Left cardiac atrium (tissue), 4 donors: ENCODE measurements at regions not wholly inside any gene's neighbourhood (a gene's known extent, or its start where the extent isn't known, plus 50 kb on each side); places are given as distances from the start of the nearest gene placed in this dataset.

Source experiments
- ATAC-seq, 2 donors: fragments of 200-7000 bp; cut with Tn5 transposase; one replicate each; pipeline ENCODE4 v1.9.1; 2020; ENCODE audit warnings: mild to moderate bottlenecking in 2 of 2, moderate library complexity in 2 of 2
- DNase-seq: peaks from one replicate; pipeline ENCODE4 v3.0.0-alpha.2; 2020
- intact Hi-C, 2 donors: fragments of 100-400 bp; cut with DNase I; formaldehyde crosslinking; loops; one replicate each; pipeline versions ENCODE4 v1.14.1 to v1.15.1; 2022 to 2023
- donor health status: DM: no; HTN: yes; CAD: no.
- donor health status: DM: no; HTN: yes; CAD: no; lungs with severe emphysema.
- donor health status: DM: yes; HTN: yes; CAD: no.
- donor health status: Dilated cardiomyopathy.

- peak; percentile 30 to 78 for ATAC-seq
- intact Hi-C loops = no loop called here
- no peak for DNase-seq
Observed at GRCh38 chr5:60248901-60249300, 355.4 kb upstream of the PDE4D start.

GRCh38 chr5:60243713-60244112 is 350.2 kb upstream of the PDE4D start:
- DNase-seq (no peak), ATAC-seq (no peak)
- intact Hi-C loops = no loop called here

GRCh38 chr5:60232036-60232795 is 338.7 kb upstream of the PDE4D start:
- intact Hi-C loops = no loop called here
- ATAC-seq (no peak), DNase-seq (no peak)

- intact Hi-C loops = no loop called here
- DNase-seq = no peak
- ATAC-seq = no peak
Observed at GRCh38 chr5:60230456-60230855, 336.9 kb upstream of the PDE4D start.

- intact Hi-C loops = no loop called here
- DNase-seq (no peak), ATAC-seq (no peak)
Observed at GRCh38 chr5:60229691-60230185, 336.2 kb upstream of the PDE4D start.

GRCh38 chr5:60228676-60229075 is 335.1 kb upstream of the PDE4D start:
- DNase-seq (no peak), ATAC-seq (no peak)
- intact Hi-C loops = no loop called here

- intact Hi-C loops = no loop called here
- no peak for ATAC-seq
Observed at GRCh38 chr5:60226128-60226527, 332.6 kb upstream of the PDE4D start.

GRCh38 chr5:60223342-60223741 is 329.8 kb upstream of the PDE4D start:
- intact Hi-C loops = no loop called here
- DNase-seq = no peak
- no peak for ATAC-seq

More at GRCh38 chr5:60226128-60226527, 332.6 kb upstream of the PDE4D start:
- DNase-seq = no peak

- intact Hi-C loops = no loop called here
- ATAC-seq (no peak), DNase-seq (no peak)
Observed at GRCh38 chr5:60219921-60220320, 326.4 kb upstream of the PDE4D start.

GRCh38 chr5:60210810-60211209 is 317.3 kb upstream of the PDE4D start:
- no peak for ATAC-seq
- intact Hi-C loops = no loop called here

GRCh38 chr5:60209146-60209840 is 315.8 kb upstream of the PDE4D start:
- DNase-seq (no peak), ATAC-seq (no peak)
- intact Hi-C loops = no loop called here

More at GRCh38 chr5:60210810-60211209, 317.3 kb upstream of the PDE4D start:
- DNase-seq = no peak

GRCh38 chr5:60208716-60209115 is 315.2 kb upstream of the PDE4D start:
- DNase-seq = no peak
- intact Hi-C loops = no loop called here
- ATAC-seq = no peak

GRCh38 chr5:60207040-60207439 is 313.5 kb upstream of the PDE4D start:
- intact Hi-C loops = no loop called here
- ATAC-seq (peak in 1 of 2 donors; percentile 66), DNase-seq (no peak)

GRCh38 chr5:60206234-60206633 is 312.7 kb upstream of the PDE4D start:
- ATAC-seq (no peak), DNase-seq (no peak)
- intact Hi-C loops = no loop called here

GRCh38 chr5:60205071-60205470 is 311.5 kb upstream of the PDE4D start:
- intact Hi-C loops = no loop called here
- DNase-seq (no peak), ATAC-seq (no peak)

GRCh38 chr5:60196385-60197113 is 303.0 kb upstream of the PDE4D start:
- DNase-seq (peak; percentile 24), ATAC-seq (peak in 1 of 2 donors; percentile 70)
- intact Hi-C loops = no loop called here

GRCh38 chr5:60195551-60195950 is 302.0 kb upstream of the PDE4D start:
- DNase-seq (no peak), ATAC-seq (no peak)
- intact Hi-C loops = no loop called here

GRCh38 chr5:60195083-60195482 is 301.6 kb upstream of the PDE4D start:
- DNase-seq (no peak), ATAC-seq (no peak)
- intact Hi-C loops = no loop called here

GRCh38 chr5:60185231-60186099 is 291.9 kb upstream of the PDE4D start:
- intact Hi-C loops = no loop called here
- ATAC-seq = no peak
- no peak for DNase-seq
